ENCODE measurements at regions not wholly inside any gene's neighbourhood (a gene's known extent, or its start where the extent isn't known, plus 50 kb on each side); places are given as distances from the start of the nearest gene placed in this dataset.

DNA sequence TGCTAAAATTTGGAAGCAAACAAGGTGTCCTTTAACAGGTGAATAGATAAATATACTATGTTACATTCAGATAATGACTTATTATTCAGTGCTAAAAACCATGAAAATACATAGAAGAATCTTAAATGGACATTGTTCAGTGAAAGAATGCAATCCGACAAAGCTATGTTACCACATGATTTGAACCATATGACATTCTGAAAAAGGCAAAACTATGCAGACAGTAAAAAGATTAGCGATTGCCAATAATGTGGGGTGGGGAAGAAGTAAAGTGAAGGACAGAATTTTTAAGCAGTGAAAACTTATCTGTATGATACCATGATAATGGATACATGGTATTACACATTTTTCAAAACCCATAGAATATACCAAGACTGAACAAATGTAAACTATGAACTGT is 926.9 kb downstream of the FAT4 start:
- TF ChIP-seq, protein P1, sequence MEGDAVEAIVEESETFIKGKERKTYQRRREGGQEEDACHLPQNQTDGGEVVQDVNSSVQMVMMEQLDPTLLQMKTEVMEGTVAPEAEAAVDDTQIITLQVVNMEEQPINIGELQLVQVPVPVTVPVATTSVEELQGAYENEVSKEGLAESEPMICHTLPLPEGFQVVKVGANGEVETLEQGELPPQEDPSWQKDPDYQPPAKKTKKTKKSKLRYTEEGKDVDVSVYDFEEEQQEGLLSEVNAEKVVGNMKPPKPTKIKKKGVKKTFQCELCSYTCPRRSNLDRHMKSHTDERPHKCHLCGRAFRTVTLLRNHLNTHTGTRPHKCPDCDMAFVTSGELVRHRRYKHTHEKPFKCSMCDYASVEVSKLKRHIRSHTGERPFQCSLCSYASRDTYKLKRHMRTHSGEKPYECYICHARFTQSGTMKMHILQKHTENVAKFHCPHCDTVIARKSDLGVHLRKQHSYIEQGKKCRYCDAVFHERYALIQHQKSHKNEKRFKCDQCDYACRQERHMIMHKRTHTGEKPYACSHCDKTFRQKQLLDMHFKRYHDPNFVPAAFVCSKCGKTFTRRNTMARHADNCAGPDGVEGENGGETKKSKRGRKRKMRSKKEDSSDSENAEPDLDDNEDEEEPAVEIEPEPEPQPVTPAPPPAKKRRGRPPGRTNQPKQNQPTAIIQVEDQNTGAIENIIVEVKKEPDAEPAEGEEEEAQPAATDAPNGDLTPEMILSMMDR (IDR thresholded peaks at IDR 0.05), result no peak
- TF ChIP-seq POLR2AphosphoS5 (IDR thresholded peaks at IDR 0.05) (no peak), EP300 (IDR thresholded peaks at IDR 0.05) (no peak)
